Chondrocyte (in vitro differentiated cells): ENCODE measurements at regions not wholly inside any gene's neighbourhood (a gene's known extent, or its start where the extent isn't known, plus 50 kb on each side); places are given as distances from the start of the nearest gene placed in this dataset.

Source experiments
- DNase-seq: peaks from one replicate; pipeline ENCODE4 v3.0.0; 2021; ENCODE audit warnings: mixed read lengths, low spot score
- H3K27ac Mint-ChIP-seq: one replicate; pipeline ENCODE4 v1.8.0; 2021; ENCODE audit warnings: mild to moderate bottlenecking, moderate library complexity, mixed read lengths; ENCODE audit not compliant: unreplicated experiment
- H3K27me3 Mint-ChIP-seq: 2 replicates; pipeline ENCODE4 v1.8.0; 2021; ENCODE audit warnings: low read depth, mixed read lengths
- H3K36me3 Mint-ChIP-seq: 2 replicates; pipeline ENCODE4 v1.8.0; 2021; ENCODE audit warnings: low read depth, mixed read lengths
- H3K4me1 Mint-ChIP-seq: 2 replicates; pipeline ENCODE4 v1.8.0; 2021; ENCODE audit warnings: low read depth, mild to moderate bottlenecking, mixed read lengths
- H3K4me3 Mint-ChIP-seq: one replicate; pipeline ENCODE4 v1.8.0; 2021; ENCODE audit warnings: mild to moderate bottlenecking, moderate library complexity, mixed read lengths; ENCODE audit not compliant: unreplicated experiment
- H3K9me3 Mint-ChIP-seq: 2 replicates; pipeline ENCODE4 v1.8.0; 2021; ENCODE audit warnings: low read depth, mixed read lengths
- TF ChIP-seq, protein P1 (sequence below): fragments of 200-600 bp; sonication (generic); IDR thresholded peaks from 2 replicates; pipeline ENCODE4 v1.5.0; 2021; ENCODE audit warnings: antibody characterized with exemption, mild to moderate bottlenecking, moderate library complexity

DNA sequence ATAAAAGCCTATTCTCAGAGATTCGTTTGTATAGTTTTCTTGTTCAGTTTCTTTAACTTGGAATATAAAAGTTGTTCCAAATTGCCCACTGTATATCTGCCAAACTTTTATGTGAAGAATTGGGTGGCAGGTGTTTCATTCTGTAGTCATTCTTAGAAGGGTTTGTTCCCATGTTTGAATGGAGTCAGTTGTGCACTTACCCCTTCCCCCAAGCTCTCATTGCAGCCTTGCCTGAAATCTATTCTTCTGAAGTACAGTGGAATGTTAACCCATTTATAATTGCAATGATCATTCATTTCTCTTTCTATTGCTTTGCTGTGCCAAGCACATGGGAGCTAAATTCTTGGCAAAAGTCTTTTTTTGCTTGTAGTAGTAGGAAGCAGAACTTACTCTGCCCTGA lies 375.3 kb upstream of the C1orf87 start:
- Mint-ChIP-seq H3K4me1 (no peaks in the 10 kb centered on the region), H3K9me3 (peaks cover 9% of the 10 kb centered on the region), H3K36me3 (peaks cover 2% of the 10 kb centered on the region), H3K27me3 (no peaks in the 10 kb centered on the region), H3K4me3 (no peak overlapping the region), H3K27ac (no peak overlapping the region)
- DNase-seq = no peak
- TF ChIP-seq, protein P1, sequence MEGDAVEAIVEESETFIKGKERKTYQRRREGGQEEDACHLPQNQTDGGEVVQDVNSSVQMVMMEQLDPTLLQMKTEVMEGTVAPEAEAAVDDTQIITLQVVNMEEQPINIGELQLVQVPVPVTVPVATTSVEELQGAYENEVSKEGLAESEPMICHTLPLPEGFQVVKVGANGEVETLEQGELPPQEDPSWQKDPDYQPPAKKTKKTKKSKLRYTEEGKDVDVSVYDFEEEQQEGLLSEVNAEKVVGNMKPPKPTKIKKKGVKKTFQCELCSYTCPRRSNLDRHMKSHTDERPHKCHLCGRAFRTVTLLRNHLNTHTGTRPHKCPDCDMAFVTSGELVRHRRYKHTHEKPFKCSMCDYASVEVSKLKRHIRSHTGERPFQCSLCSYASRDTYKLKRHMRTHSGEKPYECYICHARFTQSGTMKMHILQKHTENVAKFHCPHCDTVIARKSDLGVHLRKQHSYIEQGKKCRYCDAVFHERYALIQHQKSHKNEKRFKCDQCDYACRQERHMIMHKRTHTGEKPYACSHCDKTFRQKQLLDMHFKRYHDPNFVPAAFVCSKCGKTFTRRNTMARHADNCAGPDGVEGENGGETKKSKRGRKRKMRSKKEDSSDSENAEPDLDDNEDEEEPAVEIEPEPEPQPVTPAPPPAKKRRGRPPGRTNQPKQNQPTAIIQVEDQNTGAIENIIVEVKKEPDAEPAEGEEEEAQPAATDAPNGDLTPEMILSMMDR = no peak

- no peaks in the 10 kb centered on the region for H3K27me3 Mint-ChIP-seq
- TF ChIP-seq, protein P1 = no peak
- no peak overlapping the region for H3K4me3 Mint-ChIP-seq
- H3K27ac Mint-ChIP-seq = no peak overlapping the region
- no peak for DNase-seq
- H3K9me3 Mint-ChIP-seq = peaks cover 9% of the 10 kb centered on the region
- H3K4me1 Mint-ChIP-seq = no peaks in the 10 kb centered on the region
- H3K36me3 Mint-ChIP-seq = peaks cover 2% of the 10 kb centered on the region
Measured at GRCh38 chr1:60444680-60445079, 371.1 kb upstream of the C1orf87 start.

GRCh38 chr1:60436186-60436585 lies 362.6 kb upstream of the C1orf87 start:
- H3K36me3 Mint-ChIP-seq = peaks cover 2% of the 10 kb centered on the region
- TF ChIP-seq, protein P1 = no peak
- no peak for DNase-seq
- H3K4me1 Mint-ChIP-seq = peaks cover 6% of the 10 kb centered on the region
- no peaks in the 10 kb centered on the region for H3K27me3 Mint-ChIP-seq
- H3K9me3 Mint-ChIP-seq = peaks cover 10% of the 10 kb centered on the region
- H3K4me3 Mint-ChIP-seq = no peak overlapping the region
- no peak overlapping the region for H3K27ac Mint-ChIP-seq

DNA sequence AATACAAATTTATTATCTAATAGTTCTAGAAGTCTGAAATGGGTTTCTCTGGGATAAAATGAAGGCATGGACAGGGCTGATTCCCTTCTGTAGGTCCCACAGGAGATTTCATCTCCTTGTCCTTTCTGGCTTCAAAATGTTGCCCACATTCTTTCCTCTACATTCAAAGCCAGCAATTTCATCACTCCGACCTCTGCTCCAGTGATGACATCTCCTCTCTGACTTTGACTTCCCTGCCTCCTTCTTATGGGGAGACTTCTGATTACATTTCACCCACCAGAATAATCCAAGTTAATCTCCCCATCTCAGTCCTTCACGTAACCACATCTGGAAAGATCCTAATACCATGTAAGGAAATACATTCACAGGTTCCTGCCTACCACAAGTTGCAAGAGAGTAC lies 358.0 kb upstream of the C1orf87 start:
- H3K4me3 Mint-ChIP-seq = no peak overlapping the region

DNA sequence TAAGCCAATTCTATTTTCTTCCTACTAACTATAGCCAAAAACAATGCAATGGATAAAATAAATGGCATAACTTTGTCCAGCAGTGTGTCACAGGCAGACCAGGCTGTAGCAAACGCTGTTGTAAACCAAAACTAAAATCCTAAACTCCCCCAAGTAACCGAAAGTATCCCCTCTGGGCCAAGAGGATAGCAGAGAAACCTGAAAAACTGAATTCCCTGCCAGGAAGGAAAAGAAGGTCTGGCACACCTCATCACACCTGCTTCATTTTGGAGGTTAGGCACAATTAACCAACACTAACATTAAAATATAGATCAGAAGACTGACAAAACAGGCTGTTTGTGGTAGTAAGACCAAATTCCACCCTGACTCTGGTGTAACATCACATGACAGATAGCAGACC lies 356.8 kb upstream of the C1orf87 start:
- DNase-seq = no peak
- TF ChIP-seq, protein P1 = no peak
- Mint-ChIP-seq H3K9me3 (peaks cover 10% of the 10 kb centered on the region), H3K4me3 (no peak overlapping the region), H3K27me3 (no peaks in the 10 kb centered on the region), H3K36me3 (peaks cover 2% of the 10 kb centered on the region), H3K4me1 (no peaks in the 10 kb centered on the region), H3K27ac (no peak overlapping the region)

More for the DNA sequence above, 358.0 kb upstream of the C1orf87 start:
- peaks cover 10% of the 10 kb centered on the region for H3K9me3 Mint-ChIP-seq
- peaks cover 6% of the 10 kb centered on the region for H3K4me1 Mint-ChIP-seq
- TF ChIP-seq, protein P1 = no peak
- H3K36me3 Mint-ChIP-seq = peaks cover 2% of the 10 kb centered on the region
- DNase-seq = no peak
- H3K27me3 Mint-ChIP-seq = no peaks in the 10 kb centered on the region
- H3K27ac Mint-ChIP-seq = no peak overlapping the region
